Osteoblast (primary cell): ENCODE measurements at regions not wholly inside any gene's neighbourhood (a gene's known extent, or its start where the extent isn't known, plus 50 kb on each side); places are given as distances from the start of the nearest gene placed in this dataset.

ENCODE experiments used
- DNase-seq: peaks from one replicate; pipeline ENCODE4 v3.0.0; 2011; ENCODE audit warnings: low spot score, mixed read lengths; ENCODE audit not compliant: insufficient read length; ENCODE audit errors: missing footprints
- H2AFZ ChIP-seq: 2 replicates; pipeline ENCODE4 v1.6.0; 2011; ENCODE audit warnings: mild to moderate bottlenecking, low read length
- H3K27ac ChIP-seq: 2 replicates; pipeline ENCODE4 v1.5.1; 2011; ENCODE audit warnings: mild to moderate bottlenecking, low read depth, low read length, moderate library complexity
- H3K27me3 ChIP-seq: 2 replicates; pipeline ENCODE4 v1.6.0; 2012; ENCODE audit warnings: mild to moderate bottlenecking, control low read depth, inconsistent platforms, low read length, moderate library complexity; ENCODE audit not compliant: insufficient read depth
- H3K36me3 ChIP-seq: 2 replicates; pipeline ENCODE4 v1.5.1; 2011; ENCODE audit warnings: mild to moderate bottlenecking, low read length, control low read depth, moderate library complexity; ENCODE audit not compliant: insufficient read depth
- H3K4me1 ChIP-seq: 2 replicates; pipeline ENCODE4 v1.5.1; 2011; ENCODE audit warnings: mild to moderate bottlenecking, low read length, control low read depth, moderate library complexity; ENCODE audit not compliant: insufficient read depth
- H3K4me2 ChIP-seq: 2 replicates; pipeline ENCODE4 v1.6.0; 2011; ENCODE audit warnings: mild to moderate bottlenecking, low read length; ENCODE audit not compliant: insufficient read depth
- H3K4me3 ChIP-seq: fragments of 200-600 bp; sonication (generic); 3 replicates; pipeline ENCODE4 v1.5.1; 2012; ENCODE audit warnings: mild to moderate bottlenecking, low read length, inconsistent platforms; ENCODE audit not compliant: insufficient read depth
- H3K79me2 ChIP-seq: 2 replicates; pipeline ENCODE4 v1.6.0; 2012; ENCODE audit warnings: mild to moderate bottlenecking, low read length, control low read depth, inconsistent platforms; ENCODE audit not compliant: insufficient read depth
- H3K9me3 ChIP-seq: 2 replicates; pipeline ENCODE4 v1.5.1; 2011; ENCODE audit warnings: low read depth, low read length, control low read depth
- H4K20me1 ChIP-seq: 2 replicates; pipeline ENCODE4 v1.6.0; 2012; ENCODE audit warnings: mild to moderate bottlenecking, low read length, control low read depth; ENCODE audit not compliant: insufficient read depth
- CTCF ChIP-seq: IDR thresholded peaks from 2 replicates; pipeline ENCODE4 v1.5.1; 2011; ENCODE audit warnings: mild to moderate bottlenecking, low read depth, low read length, moderate library complexity; ENCODE audit errors: extremely low read depth

- no peaks in the 10 kb centered on the region for H3K79me2 ChIP-seq
- TF ChIP-seq CTCF = no peak
- H3K27me3 ChIP-seq = no peaks in the 10 kb centered on the region
- no peak overlapping the region for H3K27ac ChIP-seq
- H3K9me3 ChIP-seq = no peaks in the 10 kb centered on the region
- no peaks in the 10 kb centered on the region for H3K36me3 ChIP-seq
- no peak overlapping the region for H3K4me2 ChIP-seq
- H3K4me3 ChIP-seq = no peak overlapping the region
- H3K4me1 ChIP-seq = no peaks in the 10 kb centered on the region
- H2AFZ ChIP-seq = no peak overlapping the region
- no peak for DNase-seq
- H4K20me1 ChIP-seq = no peaks in the 10 kb centered on the region
Observed at GRCh38 chr14:84963518-84963917, 566.4 kb upstream of the FLRT2 start.

GRCh38 chr14:84965279-84965678, 564.7 kb upstream of the FLRT2 start:
- Histone ChIP-seq H3K36me3 (no peaks in the 10 kb centered on the region), H3K9me3 (no peaks in the 10 kb centered on the region), H3K79me2 (no peaks in the 10 kb centered on the region), H3K27ac (no peak overlapping the region), H4K20me1 (no peaks in the 10 kb centered on the region), H2AFZ (no peak overlapping the region), H3K4me1 (no peaks in the 10 kb centered on the region), H3K27me3 (no peaks in the 10 kb centered on the region), H3K4me2 (no peak overlapping the region), H3K4me3 (no peak overlapping the region)
- DNase-seq = no peak
- TF ChIP-seq CTCF = no peak

- no peak overlapping the region for H2AFZ ChIP-seq
Observed at GRCh38 chr14:84969501-84969900, 560.4 kb upstream of the FLRT2 start.

GRCh38 chr14:84975241-84975902, 554.6 kb upstream of the FLRT2 start:
- no peak overlapping the region for H3K4me3 ChIP-seq
- H3K4me2 ChIP-seq = no peak overlapping the region
- H3K27ac ChIP-seq = no peak overlapping the region
- no peak for DNase-seq
- H3K4me1 ChIP-seq = no peaks in the 10 kb centered on the region
- no peaks in the 10 kb centered on the region for H3K79me2 ChIP-seq
- no peaks in the 10 kb centered on the region for H3K36me3 ChIP-seq
- no peaks in the 10 kb centered on the region for H3K27me3 ChIP-seq
- no peak overlapping the region for H2AFZ ChIP-seq
- TF ChIP-seq CTCF = no peak
- H4K20me1 ChIP-seq = no peaks in the 10 kb centered on the region
- no peaks in the 10 kb centered on the region for H3K9me3 ChIP-seq

More at GRCh38 chr14:84969501-84969900, 560.4 kb upstream of the FLRT2 start:
- Histone ChIP-seq H3K9me3 (no peaks in the 10 kb centered on the region), H4K20me1 (no peaks in the 10 kb centered on the region), H3K79me2 (no peaks in the 10 kb centered on the region), H3K4me2 (no peak overlapping the region), H3K4me3 (no peak overlapping the region), H3K36me3 (no peaks in the 10 kb centered on the region), H3K27ac (no peak overlapping the region), H3K4me1 (no peaks in the 10 kb centered on the region), H3K27me3 (no peaks in the 10 kb centered on the region)
- no peak for TF ChIP-seq CTCF
- no peak for DNase-seq
